GM19240 (cell line): ENCODE measurements at regions not wholly inside any gene's neighbourhood (a gene's known extent, or its start where the extent isn't known, plus 50 kb on each side); places are given as distances from the start of the nearest gene placed in this dataset.

Experiments
- DNase-seq: peaks from one replicate; pipeline ENCODE4 v3.0.0; 2011; ENCODE audit warnings: low spot score; ENCODE audit not compliant: insufficient read length

DNA sequence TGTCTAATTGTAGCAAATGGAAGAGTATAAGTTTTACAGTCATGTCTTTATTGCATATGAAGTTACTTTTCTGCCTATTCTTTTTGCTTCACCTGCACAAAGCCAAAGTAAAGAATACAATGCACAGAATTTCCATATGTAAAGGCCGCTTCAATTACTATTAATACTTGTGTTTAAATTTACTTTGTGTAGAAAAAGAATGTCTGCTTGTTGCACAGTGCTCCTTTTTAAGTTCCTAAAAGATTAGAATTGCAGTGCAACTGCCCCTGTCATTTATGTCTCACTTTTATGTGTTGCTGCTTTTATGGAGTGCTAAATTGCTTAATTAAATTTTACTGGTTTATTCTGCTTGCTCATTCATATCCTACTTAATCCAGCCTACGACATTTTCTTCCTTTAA is 830.5 kb downstream of the PDHA2 start:
- no peak for DNase-seq

DNA sequence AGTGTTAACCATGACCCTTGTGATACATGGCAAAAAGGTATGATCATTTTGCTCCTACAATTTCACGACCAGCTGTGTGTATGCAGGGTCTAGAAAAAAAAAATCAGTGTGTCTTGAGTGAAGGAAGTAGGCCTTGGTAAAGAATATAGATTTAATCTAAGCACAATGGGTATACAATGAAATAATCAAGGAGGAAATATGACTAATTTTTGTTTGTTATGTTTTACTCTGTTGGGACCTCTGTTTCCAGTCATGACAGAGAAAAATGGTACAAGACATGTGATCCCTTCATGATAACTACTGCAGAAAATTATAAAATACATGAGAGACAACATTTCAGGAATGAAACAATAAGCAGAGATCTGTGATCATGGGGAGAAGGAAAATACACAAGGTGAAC is 835.5 kb downstream of the PDHA2 start:
- no peak for DNase-seq

DNA sequence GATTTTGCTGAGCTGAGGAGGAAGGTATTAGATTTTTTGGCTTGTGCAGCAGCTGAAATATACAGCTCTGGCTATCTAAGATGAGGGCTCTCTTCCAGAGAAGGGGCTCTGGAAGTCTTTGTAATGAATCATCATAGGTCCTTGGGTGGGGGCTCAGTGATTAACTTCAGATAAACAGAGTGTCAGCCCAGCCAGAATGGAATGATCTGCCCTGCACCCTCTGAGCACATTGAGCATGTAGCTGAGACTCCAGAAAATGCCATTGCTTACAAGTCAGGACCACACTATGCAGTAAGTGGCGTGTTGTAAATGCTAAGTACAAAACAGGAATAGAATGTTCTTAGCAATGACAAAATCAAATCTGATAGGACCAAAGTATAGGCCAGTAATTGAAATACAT is 836.0 kb downstream of the PDHA2 start:
- no peak for DNase-seq

DNA sequence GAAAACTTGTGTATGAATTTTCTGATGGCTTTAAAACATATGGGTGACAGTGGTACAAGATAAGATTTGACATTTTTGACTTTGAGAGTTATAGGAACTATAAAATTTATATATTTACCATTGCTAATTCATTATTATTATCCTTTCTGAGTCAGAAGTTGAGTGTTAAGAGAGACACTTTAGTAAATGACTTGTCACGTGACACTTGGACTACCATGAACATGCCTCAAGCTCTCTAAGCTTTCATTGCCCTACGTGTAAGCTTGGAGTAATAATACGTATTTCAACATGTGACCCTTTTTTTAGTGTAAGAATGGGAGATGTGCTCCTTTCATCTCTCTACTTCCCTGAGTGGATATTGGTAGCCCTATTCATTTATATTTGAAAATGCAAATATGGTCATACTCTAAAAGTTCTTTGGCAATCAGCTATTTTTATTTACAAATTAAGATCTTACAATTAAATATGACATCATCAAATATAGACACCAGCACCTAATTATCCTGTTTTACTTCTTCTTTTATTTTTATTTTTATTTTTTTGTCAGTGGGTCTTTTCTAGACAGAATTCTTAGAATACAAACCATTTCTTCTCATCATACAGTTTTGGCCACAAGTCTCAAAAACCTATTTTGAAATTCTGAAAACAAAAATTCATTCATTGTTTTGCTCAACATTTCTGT is 837.0 kb downstream of the PDHA2 start:
- no peak for DNase-seq

DNA sequence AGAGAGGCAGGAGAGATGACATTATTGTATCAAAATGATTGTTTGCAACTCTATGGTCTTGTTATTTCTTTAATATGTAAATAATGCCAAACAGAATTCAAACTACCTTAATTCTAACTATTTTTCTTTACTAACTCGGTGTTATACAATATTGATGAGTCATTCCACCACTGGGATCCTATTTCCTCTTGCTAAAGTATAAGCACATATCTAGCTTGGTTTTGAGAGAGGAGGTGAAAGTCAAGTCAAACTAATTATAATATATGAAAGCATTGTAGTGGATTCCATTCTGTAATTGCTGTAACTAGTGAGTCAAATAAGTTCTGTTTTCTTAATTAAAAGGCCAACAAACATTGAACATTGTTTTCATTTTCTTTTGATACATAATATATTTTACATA is 837.6 kb downstream of the PDHA2 start:
- no peak for DNase-seq

DNA sequence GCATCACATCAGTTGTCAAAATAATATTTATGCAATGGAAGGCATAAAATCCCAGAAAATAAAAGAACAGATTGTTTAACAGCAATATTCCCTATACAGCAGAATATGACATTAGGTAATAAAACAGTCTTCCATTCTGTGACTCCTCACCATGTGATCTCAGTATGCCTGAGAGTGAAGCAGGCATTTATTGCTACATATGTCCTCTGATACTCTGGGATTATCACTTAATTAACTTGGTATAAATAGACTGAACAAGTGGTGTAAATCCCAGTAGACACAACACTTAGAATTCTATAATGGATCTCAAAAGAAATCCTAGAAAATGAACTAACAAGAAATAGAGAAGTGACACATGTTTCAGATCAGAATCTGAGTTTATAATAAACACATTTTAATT is 841.3 kb downstream of the PDHA2 start:
- DNase-seq = no peak

DNA sequence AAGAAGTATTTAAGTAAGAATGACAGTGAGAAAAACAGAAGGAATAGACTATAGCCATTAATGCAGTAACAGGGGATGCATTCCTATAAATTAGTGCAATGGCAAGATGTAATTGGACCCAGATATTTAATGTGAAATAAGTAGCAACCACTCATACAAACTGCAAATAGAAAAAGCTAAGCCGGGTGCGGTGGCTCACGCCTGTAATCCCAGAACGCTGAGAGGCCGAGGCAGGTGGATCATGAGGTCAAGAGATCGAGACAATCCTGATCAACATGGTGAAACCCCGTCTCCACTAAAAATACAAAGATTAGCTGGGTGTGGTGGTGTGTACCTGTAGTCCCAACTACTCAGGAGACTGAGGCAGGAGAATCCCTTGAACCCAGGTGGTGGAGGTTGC is 845.8 kb downstream of the PDHA2 start:
- DNase-seq = no peak

DNA sequence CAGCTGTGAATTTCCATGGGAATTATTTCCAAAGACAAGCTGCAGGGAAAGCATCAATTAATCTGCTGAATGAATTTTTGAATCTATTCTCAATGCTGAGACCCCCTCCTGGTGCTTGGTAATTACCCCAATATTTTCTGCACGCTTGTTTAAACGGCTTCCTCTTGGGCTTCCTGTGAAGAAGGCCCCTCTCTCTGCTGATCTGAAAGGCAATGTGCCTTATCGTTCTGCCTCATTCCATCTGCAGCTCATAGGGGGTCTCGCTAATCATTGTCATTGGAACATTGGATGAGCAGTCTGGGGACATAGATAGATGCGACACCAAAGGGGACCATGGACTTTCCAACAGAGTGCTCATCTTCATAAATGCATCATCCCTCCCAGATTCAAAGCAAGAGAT is 851.6 kb downstream of the PDHA2 start:
- no peak for DNase-seq

DNA sequence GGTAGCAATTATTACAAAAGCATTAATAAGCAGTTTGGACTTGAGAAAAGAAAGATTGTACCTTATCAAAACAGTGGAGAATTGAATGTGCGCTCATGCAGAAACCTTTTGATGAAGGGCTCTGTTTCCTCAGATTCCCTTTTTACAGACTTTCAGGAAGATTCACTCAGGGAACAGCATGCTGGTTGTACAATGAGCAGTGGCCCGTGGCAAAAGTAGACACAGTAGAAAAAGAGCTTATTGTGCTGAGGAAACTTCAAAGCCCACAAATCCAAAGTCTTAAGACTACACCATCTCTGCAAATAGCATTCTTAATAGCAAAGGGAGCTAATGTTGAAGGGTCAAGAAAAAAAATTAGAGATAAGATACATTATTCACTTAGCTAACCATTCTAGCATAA is 858.9 kb downstream of the PDHA2 start:
- no peak for DNase-seq

DNA sequence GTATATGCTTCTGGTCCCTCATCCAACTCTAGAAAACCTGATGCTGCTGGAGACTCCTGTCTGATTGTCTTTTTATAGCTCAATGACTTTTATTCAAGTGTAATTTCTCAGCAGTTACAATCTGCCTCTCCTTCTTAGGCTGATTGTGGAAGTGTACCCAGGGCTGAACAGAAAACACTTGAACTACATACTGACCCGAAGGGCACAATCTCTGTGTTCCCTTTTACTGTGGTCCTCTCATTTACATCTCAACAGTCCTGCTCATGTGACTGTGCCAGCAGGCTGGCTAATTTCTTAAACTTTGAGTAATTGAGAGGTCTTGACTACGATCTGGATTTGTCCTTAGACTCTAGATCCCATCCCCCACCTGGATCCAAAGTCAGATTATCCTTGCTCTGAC is 863.4 kb downstream of the PDHA2 start:
- DNase-seq = no peak

DNA sequence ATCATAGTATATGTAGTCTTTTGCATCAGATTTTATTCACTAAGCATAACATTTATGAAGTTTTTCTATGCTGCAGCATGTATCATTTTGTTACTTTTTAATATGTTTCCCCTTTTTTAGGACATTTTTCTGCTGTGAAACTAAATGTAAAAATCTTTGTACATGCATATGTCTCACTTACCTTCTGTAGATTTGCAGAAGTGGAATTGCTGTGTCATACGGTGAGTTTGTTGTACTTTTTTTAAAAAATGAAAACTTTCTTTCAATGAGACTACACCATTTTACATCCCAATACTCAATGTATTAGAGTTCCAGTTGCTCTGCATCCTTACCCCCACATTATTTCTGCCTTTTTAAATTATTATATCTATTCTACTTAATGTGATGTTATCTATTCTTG is 868.9 kb downstream of the PDHA2 start:
- DNase-seq = no peak

DNA sequence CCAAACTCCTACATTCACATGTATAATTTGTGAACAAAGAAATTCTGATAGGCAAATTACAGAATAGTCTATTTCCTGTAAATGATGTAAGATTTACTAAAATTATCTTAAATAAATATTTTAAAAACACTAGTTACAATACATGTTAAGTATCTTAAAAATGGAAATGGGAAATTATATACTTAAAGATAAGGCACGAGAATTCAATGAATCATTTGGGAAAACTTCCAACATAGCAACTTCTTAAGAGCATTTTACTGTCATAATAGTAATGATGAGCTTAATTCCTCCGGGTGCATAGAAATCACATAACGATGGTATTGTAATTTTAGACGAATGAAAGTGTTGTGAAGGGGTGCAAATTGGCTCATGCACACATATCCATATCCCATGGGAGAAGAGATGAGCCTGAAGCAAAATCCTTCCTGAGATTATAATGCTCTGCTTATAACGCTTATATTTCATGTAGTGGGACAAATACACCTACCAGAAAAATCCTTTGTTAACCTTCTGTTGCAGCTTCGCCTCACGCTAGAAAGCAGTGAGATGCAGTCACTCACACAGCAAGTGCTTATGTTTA is 873.5 kb downstream of the PDHA2 start:
- no peak for DNase-seq

DNA sequence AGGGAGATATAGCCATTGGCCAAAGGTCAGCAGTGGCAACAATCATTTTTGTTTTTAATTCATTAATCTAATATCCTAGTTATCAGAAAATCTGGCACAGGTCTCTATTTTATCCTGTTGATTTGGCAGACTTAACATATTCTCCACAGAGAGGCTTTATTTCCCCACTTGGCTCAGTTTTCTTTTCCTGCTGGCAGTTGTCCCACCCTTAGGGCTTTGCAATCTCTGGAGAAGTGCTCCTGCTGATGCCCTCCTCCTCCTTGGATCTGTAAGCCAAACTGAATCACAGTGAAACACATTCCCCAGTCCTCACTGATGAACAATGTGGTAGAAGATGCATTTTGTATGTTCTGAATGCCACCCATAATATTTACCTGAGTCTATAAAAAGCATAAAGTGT is 889.7 kb downstream of the PDHA2 start:
- DNase-seq = no peak

DNA sequence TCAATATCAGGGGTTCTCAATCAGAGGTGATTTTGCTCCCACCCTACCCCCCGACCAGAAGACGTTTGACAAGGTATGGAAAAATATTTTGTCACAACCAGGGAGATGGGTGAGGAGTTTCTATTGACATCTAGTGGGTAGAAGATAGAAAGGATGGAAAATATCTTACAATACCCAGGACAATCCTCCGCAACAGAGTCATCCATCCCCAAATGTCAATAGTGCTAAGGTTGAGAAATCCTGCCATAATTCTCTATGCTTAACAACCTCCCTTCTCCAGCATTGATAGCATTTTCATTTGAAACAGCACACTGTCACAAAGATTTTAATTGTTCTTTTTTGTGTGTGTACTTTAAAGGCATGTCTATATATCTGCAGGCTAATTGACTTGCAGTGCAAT is 890.5 kb downstream of the PDHA2 start:
- no peak for DNase-seq

DNA sequence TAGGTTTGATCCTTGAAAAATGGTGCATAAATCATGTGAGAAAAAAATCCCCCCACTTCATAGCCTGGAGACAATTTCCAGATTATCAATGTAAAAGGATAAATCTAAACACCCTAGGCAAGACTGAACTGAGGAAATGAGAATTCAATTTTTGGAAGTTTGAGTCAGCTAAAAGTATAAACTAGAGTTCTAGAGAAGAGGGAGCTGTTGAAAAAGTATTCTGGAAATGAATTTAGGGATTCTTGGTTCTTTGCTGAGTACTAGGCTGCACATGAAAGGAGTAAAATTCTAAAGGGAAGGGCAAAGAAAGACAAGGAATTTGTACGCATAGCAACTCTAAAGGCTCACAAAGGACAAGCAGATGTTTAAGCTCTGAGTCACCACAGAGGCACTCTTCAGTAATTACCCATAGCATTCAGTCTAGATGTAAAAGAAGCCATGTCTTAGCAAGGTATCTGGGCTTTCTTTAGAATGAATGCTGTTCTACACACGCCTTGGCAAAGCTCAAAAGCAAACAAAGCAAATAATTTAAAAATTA is 896.5 kb downstream of the PDHA2 start:
- no peak for DNase-seq

DNA sequence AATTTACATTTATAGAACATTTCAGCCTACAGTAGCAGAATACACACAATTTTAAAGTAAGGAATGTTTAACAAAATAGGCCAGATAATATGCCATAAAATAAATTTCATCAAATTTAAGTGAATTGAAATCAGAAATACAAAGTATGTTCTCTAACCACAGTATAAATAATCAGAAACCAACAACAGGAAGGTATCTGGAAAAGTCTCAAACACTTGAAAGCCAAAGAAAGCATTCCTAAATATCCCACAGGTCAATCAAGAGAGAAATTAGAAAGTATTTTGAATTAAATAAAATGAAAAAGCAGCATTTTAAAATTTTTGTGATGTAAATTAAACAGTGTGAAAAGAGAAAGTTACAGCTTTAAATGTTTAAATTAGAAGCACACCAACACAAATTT is 899.2 kb downstream of the PDHA2 start:
- no peak for DNase-seq

DNA sequence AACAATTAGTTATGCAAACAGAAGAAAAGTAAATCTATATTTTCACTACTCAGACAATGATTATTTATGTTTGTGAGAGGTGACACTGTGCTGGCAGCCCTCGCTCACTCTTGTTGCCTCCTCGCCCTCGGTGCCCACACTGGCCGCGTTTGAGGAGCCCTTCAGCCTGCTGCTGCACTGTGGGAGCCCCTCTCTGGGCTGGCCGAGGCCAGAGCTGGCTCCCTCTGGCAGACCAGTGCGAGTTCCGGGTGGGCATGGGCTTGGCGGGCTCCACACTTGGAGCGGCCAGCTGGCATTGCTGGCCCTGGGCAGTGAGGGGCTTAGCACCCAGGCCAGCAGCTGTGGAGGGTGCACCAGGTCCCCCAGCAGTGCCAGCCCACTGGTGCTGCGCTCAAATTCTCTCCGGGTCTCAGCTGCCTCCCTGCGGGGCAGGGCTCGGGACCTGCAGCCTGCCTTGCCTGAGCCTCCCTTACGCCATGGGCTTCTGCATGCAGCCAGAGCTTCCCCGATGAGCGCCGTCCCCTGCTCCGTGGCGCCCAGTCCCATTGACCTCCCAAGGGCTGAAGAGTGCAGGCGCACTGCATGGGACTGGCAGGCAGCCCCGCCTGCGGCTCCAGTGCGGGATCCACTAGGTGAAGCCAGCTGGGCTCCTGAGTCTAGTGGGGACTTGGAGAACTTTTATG is 902.6 kb downstream of the PDHA2 start:
- DNase-seq = no peak

DNA sequence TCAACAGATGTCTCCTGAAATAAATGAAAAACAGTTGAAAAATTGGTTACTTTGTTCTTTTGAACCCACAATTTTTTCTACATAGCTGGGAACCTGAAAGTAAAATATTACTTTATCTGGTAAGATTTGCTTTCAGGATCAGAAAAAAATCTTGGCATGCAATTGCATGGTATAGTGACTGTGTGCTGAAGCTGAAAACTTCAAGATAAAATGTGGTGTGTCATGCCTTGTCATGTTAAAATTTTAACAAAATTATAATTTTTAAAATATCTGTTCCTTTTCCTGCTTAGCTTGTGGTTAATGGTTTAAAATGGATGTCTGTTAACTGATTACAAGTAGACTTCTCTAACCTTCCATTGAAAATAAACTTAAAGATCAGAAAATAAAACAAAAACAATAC is 904.8 kb downstream of the PDHA2 start:
- no peak for DNase-seq

DNA sequence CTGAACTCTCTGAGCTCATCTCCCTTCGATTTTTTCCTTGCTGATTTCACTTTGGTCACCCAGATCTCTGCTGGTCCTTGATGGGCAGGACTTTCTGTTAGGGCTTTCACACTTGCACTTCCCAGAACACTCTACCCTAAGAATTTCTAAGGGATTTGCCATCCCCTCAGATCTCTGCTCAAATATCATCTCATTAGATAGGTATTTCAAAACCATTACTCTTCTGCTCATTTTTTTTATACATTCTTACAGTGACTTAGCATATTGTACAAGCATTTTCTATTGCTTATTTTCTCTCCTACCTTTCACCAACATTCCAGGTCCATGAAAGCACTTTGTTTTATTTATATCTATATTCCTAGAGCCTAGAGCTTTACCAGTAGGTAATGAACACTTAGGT is 913.3 kb downstream of the PDHA2 start:
- no peak for DNase-seq

DNA sequence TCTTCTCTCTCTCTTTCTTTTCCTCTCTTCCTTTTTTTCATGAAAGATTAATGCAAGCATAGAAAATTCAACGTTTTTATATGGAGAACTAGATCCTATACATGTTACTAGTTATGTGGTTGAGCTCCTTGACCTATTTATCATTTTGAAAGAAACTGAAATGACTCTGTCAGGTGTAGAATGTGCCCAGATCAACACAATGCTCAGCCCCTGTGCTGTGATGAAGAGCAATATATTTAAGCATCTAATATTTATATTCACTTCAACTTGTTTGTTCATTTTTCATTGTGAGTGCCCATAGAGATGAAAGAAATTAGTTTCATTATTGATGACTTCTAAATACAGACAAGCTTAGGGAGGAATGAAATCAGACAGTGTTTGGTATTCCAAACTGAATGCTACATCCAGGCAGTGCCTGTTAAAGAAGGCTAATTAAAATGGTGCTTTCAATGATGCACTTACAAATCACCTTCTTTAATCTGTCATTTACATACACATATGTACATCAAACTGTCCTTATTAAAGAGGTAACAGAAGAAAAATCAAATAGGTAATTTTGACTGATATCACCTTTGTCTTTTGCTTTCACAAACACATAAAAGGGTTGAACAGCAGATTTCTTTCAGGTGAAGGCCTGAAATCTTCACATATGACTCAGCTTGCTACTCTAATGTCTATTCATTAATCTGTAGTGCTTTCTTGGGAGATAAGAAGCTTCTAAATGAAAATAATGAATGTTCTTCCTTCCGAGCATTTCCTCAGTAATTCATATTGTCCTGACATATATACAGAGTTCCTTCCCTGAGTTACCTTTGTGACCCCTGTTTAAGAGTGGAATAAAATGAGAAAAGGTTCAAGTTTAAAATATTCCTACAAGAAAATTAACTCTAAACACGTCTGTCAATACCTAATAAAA is 915.9 kb downstream of the PDHA2 start:
- no peak for DNase-seq

DNA sequence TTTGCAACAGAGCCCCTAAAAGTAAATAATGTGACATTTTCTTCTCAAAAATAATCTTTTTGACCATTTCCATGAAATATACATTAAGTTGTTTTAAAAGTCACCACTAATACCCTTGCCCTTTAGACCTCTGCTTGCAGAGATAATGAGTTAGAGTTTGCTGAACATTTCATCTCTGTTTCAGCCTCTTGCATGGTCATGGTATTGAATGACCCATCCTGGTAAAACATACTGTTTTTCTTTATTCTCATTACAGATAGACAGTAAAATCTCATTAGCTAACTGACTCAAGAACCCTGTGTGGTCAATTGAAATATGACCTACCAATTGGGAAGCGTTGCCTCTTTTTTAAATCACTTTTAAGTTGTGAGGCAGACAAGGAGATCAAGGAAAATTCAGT is 916.7 kb downstream of the PDHA2 start:
- no peak for DNase-seq

DNA sequence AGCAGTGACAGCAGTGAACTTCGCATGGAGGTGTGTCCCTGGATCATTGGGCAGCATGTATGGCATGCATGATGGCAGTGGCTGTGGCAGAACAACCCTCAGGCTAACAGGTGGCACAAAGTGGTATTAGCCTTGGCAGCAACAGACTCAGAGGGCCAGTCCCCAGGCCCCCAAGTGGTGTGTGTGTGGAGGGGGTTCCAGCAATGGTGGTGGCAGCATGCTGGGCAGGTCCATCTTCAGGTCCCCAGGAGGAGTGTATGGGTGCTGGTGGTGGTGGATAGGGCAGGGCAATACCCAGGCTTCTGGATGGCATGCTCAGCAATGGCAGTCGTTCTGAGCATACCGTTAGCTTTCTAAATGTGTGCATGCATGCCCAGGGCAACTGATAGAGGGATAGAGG is 923.7 kb downstream of the PDHA2 start:
- DNase-seq = no peak
